NCI-H1417 (cell line): ENCODE measurements at regions not wholly inside any gene's neighbourhood (a gene's known extent, or its start where the extent isn't known, plus 50 kb on each side); places are given as distances from the start of the nearest gene placed in this dataset.
A peak's percentile ranks its signal among the peaks of the same experiment; 100 is the strongest.

Experiments
- DNase-seq, 3 experiments: peaks; one replicate each; lab custom pipeline; 2025; lab: John Stamatoyannopoulos, UW

DNA sequence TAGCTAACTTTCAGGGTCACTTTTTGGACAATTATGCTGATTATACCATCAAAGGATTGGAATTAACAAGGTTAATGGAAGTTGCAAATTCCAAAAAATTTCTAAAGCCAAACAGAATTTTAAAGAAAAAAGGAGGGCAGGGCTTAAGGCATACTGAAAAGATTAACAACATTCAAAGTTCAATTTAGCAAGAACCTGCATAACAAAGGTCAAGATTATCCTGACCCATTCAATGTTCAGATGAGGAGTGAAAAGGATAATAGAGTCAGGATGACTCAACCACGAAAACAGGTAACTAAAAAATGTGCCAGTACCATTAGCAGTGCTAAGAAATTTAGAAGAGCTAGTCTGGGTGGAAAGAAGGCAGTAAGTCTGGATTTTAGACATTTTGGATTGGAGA is 139.8 kb upstream of the HNMT start:
- no peak for DNase-seq

DNA sequence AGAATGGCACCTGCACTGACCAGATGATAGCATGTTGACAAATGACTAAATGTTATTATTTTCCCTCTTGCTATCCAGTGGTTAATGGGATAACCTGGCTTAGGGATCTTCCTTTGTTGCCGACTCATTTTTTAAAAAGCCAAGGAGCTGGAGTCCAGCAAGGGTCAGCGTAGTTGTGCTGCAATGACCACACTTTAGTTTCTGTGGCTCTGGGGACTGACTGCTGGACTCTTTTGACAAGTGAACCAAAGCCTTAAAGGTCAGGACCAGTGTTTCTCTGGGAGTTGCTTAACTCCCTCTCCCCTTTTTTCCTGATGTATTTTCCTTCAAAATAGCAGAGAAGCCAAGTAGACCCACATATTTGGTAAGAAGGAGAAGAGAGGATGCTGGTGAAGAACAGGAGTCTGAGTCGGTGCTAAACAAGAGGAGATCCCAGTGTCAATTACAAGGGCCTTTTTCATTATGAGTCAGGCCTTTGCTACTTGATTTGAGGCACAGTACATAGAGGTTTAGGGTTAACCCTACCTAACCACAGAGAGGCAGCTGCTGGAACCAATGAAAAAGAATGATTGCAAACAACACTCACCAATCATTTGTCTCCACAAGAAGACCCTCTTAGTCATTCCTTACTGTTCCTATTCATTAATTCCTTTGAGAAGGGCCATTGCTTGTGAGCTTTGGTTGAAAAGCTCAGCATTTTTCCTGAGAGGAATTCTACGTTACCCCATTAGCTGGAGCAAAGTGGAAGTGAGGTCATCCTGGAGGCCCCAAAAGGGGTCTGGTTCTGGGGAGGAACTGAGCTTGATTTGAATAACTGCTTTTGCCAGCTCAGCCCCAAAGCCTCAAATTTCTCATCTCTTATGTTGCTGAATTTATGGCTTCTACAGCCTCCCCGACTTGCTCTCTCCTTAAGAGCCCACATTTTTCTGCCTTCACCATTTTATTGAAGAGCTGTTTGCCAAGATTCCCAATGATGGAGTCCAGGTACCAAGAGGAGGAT is 137.6 kb upstream of the HNMT start:
- no peak for DNase-seq

DNA sequence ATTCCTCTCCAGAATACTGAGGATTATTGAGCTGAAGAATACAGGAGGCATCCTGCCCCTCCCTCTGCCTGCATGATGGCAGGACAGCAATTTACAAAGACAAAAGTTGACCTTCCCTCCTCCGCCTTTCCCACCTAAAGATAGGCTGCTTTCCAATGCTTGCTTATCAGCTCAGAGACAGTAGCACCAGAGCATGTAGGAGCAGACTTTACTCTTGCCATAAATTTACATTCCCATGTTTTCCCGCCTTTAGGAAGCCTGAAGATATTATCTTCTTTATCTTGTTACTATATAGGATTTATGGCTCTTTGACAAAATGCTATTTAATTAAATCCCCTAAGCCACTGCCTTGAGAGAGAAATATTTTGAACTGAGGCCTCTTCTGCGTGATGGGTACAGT is 135.6 kb upstream of the HNMT start:
- DNase-seq = no peak

DNA sequence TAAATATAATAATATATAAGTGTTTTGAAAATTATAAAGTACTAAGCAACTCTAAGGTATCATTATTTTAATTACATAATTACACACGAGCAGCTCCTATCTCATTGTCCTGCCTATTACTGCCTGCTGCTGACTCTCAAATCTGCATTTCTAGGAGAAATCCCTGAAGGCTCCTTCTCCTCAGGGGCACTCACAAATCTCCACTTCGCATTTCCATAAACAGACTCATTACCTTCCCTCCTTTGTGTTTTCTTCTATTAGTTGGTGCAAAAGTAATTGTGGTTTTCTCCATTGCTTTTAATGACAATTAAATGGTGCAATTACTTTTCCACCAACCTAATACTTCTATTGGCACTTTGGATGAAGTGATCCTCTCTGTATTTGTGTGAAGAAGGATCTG is 135.0 kb upstream of the HNMT start:
- DNase-seq = peak in 2 of 3 experiments; percentile 21 to 87

DNA sequence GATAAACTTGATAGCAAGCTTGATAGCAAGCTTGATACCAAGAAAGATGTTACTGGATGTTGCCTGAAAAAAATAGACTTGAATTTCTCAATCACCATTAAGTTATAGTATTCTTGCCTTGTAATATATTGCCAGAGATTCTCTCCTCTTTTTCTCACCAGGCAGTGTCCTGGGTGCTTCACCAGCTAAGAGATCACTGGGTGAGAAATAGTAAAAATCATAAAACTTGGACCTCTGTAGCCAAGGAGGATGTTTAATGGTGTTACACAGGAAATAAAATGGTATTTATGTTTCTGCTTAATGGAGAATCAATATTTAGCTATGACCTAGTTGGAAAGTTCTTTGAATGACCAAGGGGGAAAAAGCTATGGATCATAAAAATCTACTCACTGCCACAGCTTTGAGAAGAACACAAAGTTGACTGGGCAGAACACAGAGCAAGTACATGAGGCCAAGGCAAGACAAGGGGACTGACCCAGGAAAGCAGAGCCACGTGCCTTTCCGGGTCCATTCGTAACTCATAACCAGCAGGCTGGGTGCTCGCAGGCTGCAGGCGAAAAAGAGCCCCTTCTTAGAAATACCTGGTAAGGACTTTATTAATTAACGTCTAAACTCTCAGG is 129.4 kb upstream of the HNMT start:
- DNase-seq = no peak

DNA sequence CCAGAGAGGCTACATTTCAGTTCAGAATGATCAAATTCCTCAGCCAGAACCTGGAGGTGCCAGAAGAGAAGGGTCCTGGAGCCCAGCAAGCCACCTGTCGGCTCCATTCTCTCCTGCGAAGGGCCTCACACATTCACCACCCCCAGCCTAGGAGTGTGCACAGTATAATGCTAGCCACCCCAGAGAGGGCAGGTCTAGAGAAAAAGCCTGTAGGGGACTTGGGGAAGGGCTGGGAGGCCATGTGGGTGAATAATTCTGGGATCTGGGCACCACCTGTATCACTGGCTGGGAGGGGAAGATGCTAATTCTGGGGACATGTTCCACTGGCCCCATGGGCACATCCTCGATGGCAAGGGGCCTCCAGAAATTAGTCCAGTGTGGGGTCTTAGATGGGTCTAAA is 127.6 kb upstream of the HNMT start:
- DNase-seq = no peak

DNA sequence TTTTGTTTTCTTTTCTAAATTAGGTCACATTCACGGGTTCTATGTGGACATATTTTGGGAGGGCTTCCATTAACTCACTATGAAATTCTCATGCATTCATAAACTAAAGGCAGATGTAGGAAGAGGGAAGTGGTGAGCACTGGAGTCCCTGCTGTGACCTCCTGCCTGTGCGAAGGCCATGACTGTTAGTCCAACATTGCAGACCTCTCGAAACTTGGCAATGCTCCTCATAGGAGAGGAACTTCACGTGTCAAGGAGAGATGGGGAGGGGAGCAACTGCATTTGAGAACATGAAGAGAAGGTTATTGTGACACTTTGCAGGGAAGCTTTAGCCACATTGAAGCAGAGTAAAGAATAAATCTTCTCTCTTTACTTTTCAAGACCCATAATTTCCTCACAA is 126.4 kb upstream of the HNMT start:
- DNase-seq = no peak

DNA sequence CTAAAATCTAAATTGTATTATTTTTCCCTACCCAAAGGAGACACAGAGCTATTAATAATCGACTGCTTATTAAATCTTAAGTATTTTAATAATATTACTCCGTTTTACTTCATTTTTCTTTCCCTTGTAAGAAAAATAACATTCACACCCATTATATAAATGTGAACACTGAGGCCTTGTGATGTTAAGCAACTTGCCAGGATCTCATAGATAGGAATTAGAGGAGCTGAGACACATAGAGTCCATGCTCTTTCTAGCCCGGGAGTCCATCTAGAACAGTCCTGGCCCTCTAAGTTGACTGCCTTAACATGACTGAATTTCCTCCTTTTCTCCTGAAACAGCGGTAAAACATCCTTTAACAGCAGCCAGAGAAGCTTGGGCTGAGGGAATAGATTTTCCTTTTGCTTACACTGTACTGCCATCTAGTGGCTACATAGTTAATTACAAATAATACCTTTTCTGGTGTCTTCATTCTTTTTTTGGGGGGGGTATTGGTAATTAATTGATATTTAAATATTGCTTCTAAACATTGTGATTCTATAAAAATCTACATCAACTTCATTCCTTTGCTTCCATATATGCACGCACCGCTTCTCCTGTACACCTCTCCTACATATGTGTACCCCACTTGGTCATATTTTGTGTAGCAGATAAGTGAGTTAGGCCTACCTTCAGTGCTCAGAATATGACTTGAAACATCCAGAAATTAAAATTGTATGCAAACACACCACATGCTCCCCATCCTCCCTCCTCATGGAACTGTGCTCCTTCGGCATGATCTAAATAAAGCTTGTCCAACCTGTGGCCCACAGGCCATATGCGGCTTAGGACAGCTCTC is 125.8 kb upstream of the HNMT start:
- peak; percentile 14 to 70 (median 36) for DNase-seq

DNA sequence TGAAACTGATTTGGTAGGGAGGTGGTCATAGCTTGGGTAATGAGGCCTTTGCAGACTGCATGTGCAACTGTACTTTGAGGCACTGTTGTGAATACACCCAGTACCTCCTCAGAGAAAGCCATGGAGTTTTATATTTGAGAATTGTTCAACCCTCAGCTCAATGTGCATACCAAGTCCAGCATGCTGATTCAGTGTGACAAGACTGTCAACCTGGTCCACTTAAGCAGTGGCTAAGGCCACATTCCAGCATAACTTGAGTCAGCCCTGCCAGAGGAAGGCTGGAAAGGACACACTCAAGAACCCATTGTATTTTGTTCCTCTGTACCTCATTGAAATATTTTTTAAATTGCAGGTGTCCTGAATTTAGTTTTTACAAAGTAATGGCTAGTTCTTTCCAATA is 121.8 kb upstream of the HNMT start:
- DNase-seq = no peak

DNA sequence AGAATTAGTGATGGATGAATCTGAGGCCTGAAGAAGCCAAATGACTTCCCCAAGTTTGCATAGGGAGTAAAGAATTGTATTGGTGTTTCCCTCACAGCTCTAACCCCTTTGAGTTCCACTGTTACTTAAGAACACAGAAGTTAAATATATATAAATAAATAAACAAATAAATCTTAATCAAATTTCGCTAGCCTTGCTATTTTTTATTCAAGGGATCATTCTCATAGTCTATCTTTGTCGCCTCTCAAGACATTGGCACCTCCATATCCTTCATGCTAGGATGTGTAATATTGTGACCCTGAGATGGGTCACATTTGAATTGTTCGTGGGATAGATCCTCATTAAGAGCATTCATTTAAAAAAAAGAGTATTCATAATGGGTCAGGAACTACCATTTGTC is 121.3 kb upstream of the HNMT start:
- no peak for DNase-seq

DNA sequence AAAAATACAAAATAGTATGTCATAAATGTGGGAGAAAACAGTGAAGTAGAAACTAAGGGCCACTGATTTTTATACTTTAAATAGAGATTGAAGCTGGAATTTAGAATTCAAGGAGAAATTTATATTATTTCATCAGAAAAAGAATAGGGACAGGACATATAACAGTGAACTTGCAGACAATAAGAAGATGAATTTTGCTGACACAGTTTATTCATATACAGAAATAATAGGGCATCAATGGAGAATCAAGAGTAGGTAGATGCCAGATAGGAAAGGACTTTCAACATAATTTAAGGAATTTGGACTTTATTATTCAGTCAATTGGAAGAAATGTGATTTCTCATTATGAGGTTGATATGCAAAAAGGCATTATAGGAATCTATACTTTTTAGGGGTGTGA is 118.9 kb upstream of the HNMT start:
- DNase-seq = no peak

DNA sequence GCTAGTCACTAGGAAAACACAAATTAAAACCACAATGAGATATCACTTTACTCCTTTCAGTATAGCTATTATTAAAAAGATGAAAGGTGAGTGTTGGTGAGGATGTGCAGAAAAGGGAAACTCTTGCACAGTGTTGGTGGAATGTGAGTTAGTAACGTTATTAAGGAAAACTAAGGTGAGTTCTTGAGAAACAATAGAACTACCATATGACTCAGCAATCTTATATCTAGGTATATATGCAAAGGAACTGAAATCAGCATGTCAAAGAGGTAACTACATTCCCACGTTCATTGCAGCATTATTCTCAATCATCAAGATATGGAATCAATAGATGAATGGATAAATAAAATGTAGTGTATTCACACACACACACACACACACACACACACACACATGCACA is 117.3 kb upstream of the HNMT start:
- no peak for DNase-seq

DNA sequence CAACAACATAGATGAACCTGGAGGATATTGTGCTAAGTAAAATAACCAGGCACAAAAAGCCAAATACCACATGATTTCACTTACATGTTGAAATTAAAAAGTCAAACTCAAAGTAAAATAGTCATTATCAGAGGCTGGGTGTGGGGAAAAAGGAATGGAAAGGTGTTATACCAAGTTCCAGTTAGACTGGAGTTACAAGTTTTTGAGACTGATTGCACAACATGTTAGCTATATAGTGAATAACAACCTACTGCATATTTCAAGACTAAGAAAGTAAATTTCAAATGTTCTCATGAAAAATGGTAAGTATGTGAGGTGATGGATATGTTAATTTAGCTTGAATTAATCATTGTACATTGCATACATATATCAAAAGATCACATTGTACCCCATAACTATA is 116.8 kb upstream of the HNMT start:
- no peak for DNase-seq

DNA sequence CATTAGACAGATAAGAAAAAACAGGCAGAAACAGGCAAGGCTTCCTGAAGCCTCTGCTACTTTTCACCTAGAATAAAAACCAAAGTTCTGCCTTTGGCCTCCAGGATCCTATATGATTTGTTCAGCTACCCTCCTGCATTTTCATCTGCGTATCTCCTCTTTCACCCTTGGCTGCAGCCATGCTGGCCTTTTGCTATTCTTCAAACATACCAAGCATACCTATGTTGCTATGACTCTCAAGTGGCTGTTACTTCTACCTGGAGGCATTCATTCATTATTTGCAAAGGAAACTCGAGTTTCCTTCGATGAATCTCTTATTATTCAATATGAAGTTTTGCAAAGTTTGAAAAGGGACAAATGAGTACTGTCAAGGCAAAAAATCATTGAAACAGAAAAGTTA is 106.4 kb upstream of the HNMT start:
- DNase-seq = no peak

DNA sequence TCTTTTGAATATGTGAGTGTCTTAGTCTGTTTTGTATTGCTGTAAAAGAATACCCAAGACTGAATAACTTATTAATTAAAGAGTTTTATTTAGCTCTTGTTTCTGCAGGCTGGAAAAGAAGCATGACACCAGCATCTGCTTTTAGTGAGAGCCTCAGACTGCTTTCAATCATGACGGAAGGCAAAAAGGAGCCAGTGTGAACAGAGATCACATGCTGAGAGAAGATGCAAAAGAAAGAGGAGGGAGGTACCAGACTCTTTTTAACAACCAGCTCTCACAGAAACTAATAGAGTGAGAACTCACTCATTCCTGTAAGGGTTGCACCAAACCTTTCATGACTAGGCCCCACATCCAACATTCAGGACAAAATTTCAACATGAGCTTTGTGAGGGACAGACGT is 101.6 kb upstream of the HNMT start:
- DNase-seq = no peak

DNA sequence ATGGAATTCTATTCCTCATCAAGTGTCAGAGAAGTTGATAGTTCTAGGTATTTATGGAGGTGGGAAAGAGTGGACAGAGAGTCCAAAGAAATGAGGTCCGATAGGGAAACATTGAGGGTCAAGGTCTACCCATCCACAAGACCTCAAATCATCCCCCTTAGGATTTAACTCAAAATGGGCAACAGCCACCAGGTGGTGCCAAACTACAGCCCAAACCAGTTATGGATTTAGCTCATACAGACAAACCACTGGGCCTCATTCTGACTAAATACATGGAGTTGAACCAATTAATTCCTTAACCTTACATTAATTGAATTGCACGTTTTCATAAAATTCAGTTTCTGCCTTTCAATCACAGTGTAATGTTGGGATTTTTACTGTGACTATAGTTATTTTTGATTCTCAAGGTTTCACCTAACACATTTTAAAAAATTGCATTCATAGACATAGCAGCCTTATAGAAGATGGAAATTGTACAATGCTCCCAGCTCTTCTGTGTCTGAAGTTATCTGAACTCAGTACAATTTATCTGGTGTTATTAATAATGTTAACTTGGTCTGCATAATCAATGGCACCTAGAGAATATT is 98.2 kb upstream of the HNMT start:
- peak; percentile 11 to 85 (median 72) for DNase-seq

DNA sequence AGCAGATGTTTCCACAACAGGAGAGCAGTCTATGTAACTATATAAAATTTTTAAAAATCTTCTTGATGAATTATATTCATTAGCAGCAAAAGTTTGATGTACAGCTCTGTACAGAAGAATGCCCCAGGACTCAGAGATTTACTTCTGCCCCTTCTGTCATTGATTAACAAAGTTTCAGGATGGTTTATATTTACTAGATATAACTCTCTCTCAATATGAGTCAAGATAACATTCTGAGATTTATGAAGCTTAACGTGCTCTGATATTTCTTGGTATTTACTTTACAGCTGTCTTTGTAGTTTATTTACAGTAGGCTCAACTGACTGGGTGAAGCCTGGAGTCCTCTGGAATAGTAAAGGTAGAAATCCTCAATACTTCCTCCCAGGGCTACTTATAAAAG is 93.6 kb upstream of the HNMT start:
- no peak for DNase-seq

DNA sequence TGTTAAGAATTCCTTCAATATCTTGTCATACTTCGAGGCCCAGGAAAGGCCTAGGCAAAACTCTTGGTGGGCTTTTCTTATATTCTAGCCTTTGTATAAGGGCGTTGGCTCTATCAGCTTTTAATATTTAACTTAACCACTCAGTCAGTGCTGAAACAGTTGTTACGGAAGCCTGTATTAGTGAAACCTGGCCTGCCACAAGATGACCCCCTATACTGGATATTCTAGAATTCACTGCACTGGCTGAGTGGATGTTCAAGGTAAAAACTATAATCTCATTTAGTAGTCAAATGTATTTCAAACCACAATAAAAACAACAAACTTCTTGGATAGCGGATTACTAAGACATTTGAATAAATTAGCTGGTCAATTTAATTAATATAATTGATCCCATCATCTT is 91.7 kb upstream of the HNMT start:
- no peak for DNase-seq

DNA sequence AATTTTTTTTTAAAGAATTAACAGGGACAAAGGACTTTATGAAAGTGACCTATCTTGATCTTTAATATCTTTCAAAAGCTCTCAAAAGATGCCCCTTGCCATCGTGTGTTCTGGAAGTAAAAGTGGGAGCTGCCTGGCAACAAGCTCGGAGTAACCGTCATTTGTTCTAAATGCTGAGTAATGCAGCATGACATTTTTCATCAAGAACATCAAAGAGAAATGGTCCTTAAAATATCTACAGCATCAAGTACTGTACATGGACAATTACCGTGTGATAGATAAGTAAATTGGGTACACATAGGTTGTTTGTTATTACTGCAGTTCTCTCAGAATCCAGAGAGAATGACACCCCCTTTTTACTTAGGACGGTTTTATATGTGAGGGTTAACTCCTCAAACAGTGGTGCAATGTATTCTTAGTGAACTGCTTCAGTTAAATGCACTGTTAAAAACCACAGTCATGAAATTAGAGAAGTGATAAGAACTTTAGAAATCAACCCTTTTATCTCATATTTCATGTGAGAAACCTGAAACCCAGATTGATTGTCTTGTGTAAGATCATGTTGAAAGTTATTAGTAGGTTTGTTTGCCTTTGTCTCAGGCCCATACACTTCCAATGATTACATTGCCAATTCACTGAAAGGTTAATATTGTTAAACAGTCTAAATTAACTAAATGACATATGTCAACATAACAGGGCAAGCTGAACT is 90.6 kb upstream of the HNMT start:
- peak in 1 of 3 experiments; percentile 47 for DNase-seq

DNA sequence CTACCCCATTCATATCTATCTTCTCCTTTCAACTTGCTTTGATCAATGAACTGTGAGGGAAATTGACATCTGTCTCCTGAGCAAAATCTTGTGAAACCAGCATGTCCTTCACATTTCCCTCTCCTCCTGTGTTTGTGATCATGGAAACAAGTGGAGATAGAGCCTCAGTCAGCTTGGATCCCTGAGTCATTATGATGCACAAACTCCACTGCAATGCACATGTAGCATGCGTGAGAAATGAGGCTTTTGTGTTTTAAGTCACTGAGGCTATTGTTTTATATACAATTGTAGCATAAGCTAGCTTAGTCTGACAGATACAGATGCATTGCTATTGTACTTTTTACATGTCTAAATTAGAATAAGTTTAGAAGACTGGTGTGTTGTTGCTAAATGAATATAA is 85.2 kb upstream of the HNMT start:
- DNase-seq = no peak

DNA sequence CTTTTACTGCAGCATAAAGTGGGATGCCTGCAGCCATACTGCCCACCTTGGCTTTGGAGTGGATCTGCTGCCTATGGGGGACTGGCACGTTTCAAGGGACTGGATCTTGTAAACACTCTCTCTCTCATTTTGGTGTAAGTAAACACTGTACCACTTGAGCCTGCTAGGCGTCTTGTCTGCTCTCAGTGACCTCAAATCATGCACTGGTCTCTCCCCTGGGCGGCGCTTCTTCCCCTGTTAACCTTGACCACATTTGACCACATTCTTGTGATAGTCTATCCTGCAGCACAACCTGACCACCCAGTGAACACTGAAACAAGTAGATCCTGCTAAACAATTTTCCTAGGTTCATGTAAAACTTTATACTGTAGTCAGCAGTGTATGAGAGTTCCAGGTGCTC is 82.6 kb upstream of the HNMT start:
- no peak for DNase-seq
